ENCODE measurements at regions not wholly inside any gene's neighbourhood (a gene's known extent, or its start where the extent isn't known, plus 50 kb on each side); places are given as distances from the start of the nearest gene placed in this dataset.

GRCh38 chr4:79150820-79151416 lies 174.9 kb downstream of the NAA11 start:
- TF ChIP-seq, protein P1, sequence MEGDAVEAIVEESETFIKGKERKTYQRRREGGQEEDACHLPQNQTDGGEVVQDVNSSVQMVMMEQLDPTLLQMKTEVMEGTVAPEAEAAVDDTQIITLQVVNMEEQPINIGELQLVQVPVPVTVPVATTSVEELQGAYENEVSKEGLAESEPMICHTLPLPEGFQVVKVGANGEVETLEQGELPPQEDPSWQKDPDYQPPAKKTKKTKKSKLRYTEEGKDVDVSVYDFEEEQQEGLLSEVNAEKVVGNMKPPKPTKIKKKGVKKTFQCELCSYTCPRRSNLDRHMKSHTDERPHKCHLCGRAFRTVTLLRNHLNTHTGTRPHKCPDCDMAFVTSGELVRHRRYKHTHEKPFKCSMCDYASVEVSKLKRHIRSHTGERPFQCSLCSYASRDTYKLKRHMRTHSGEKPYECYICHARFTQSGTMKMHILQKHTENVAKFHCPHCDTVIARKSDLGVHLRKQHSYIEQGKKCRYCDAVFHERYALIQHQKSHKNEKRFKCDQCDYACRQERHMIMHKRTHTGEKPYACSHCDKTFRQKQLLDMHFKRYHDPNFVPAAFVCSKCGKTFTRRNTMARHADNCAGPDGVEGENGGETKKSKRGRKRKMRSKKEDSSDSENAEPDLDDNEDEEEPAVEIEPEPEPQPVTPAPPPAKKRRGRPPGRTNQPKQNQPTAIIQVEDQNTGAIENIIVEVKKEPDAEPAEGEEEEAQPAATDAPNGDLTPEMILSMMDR (IDR thresholded peaks at IDR 0.05): no peak
- no peak for DNase-seq
- H3K27me3 Mint-ChIP-seq (ENCODE audit: low read depth, poor library complexity): peaks cover 3% of the 10 kb centered on the region
- no peak overlapping the region for H3K4me3 Mint-ChIP-seq
- no peaks in the 10 kb centered on the region for H3K9me3 Mint-ChIP-seq
- no peaks in the 10 kb centered on the region for H3K36me3 Mint-ChIP-seq (ENCODE audit: low read depth)
- H3K4me1 Mint-ChIP-seq: no peaks in the 10 kb centered on the region
- no peak overlapping the region for H3K27ac Mint-ChIP-seq

DNA sequence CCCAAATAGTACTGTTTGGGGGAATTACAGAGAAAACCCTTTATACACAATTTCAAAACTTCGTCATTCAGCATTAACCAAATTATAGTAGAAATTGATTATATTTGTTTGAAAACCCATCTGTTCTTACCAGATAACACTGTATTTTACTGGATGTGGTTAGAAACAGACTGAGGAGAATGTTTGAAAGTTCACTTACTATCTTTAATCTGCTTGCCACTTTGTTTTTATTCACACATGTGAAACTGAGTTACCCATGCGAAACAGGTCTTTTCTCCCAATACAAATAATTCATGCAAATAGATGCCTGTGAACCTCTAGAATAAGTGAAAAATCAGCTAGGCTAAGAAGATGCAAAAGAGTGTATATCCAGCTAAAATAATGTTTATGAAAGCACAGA lies 177.5 kb downstream of the NAA11 start:
- Mint-ChIP-seq H3K36me3 (ENCODE audit: low read depth) (no peaks in the 10 kb centered on the region), H3K9me3 (peaks cover 15% of the 10 kb centered on the region), H3K27me3 (ENCODE audit: low read depth, poor library complexity) (peaks cover 3% of the 10 kb centered on the region), H3K4me3 (no peak overlapping the region), H3K27ac (no peak overlapping the region), H3K4me1 (no peaks in the 10 kb centered on the region)
- DNase-seq: no peak
- TF ChIP-seq, protein P1 (IDR thresholded peaks at IDR 0.05): no peak

- Mint-ChIP-seq H3K36me3 (ENCODE audit: low read depth) (no peaks in the 10 kb centered on the region), H3K27me3 (ENCODE audit: low read depth, poor library complexity) (peaks cover 3% of the 10 kb centered on the region), H3K4me1 (no peaks in the 10 kb centered on the region), H3K27ac (no peak overlapping the region), H3K9me3 (peaks cover 21% of the 10 kb centered on the region), H3K4me3 (no peak overlapping the region)
- TF ChIP-seq, protein P1 (IDR thresholded peaks at IDR 0.05): no peak
- DNase-seq: no peak
Measured at GRCh38 chr4:79147251-79147650, 178.6 kb downstream of the NAA11 start.

GRCh38 chr4:79141530-79141929 lies 184.3 kb downstream of the NAA11 start:
- peak; percentile 47 for DNase-seq
- H3K36me3 Mint-ChIP-seq (ENCODE audit: low read depth): no peaks in the 10 kb centered on the region
- H3K9me3 Mint-ChIP-seq: peaks cover 21% of the 10 kb centered on the region
- TF ChIP-seq, protein P1 (IDR thresholded peaks at IDR 0.05): no peak
- H3K27ac Mint-ChIP-seq: no peak overlapping the region
- H3K4me3 Mint-ChIP-seq: no peak overlapping the region
- no peaks in the 10 kb centered on the region for H3K4me1 Mint-ChIP-seq
- peaks cover 3% of the 10 kb centered on the region for H3K27me3 Mint-ChIP-seq (ENCODE audit: low read depth, poor library complexity)

GRCh38 chr4:79134767-79135166 lies 191.1 kb downstream of the NAA11 start:
- no peak overlapping the region for H3K27ac Mint-ChIP-seq
- no peak overlapping the region for H3K4me3 Mint-ChIP-seq
- DNase-seq: no peak
- no peaks in the 10 kb centered on the region for H3K27me3 Mint-ChIP-seq (ENCODE audit: low read depth, poor library complexity)
- no peaks in the 10 kb centered on the region for H3K4me1 Mint-ChIP-seq
- H3K36me3 Mint-ChIP-seq (ENCODE audit: low read depth): no peaks in the 10 kb centered on the region
- TF ChIP-seq, protein P1 (IDR thresholded peaks at IDR 0.05): no peak
- H3K9me3 Mint-ChIP-seq: peaks cover 5% of the 10 kb centered on the region

GRCh38 chr4:79132826-79133225 lies 193.0 kb downstream of the NAA11 start:
- Mint-ChIP-seq H3K27me3 (ENCODE audit: low read depth, poor library complexity) (no peaks in the 10 kb centered on the region), H3K27ac (no peak overlapping the region), H3K4me1 (no peaks in the 10 kb centered on the region), H3K36me3 (ENCODE audit: low read depth) (no peaks in the 10 kb centered on the region), H3K9me3 (peaks cover 16% of the 10 kb centered on the region), H3K4me3 (no peak overlapping the region)
- TF ChIP-seq, protein P1 (IDR thresholded peaks at IDR 0.05): no peak
- no peak for DNase-seq
